HepG2 (cell line): ENCODE measurements at regions not wholly inside any gene's neighbourhood (a gene's known extent, or its start where the extent isn't known, plus 50 kb on each side); places are given as distances from the start of the nearest gene placed in this dataset.

Source experiments
- ATAC-seq: fragments of 200-7000 bp; cut with Tn5 transposase; 3 replicates; pipeline ENCODE4 v1.9.1; 2020; ENCODE audit warnings: mild to moderate bottlenecking, moderate library complexity
- BruUV-seq: library from RNA; stranded (reverse); fragments of 400-500 nt; replicated peaks from 2 replicates; lab custom pipeline; 2021; lab: Mats Ljungman, UMichigan
- CTCF ChIA-PET: fragments of 300-600 bp; formaldehyde crosslinking; extraction: SDS; loops from one replicate; lab custom pipeline; 2021; ENCODE audit warnings: low total read pairs, inconsistent platforms, low intra/inter-chr PET ratio; lab: Yijun Ruan, JAX
- POLR2A ChIA-PET: fragments of 350-600 bp; sonication (Branson Sonifier 250); formaldehyde crosslinking; loops from one replicate; lab custom pipeline; 2020; ENCODE audit warnings: antibody characterized with exemption, inconsistent platforms; lab: Yijun Ruan, JAX
- DNase-seq: peaks from one replicate; pipeline ENCODE4 v3.0.0-alpha.2; 2015; ENCODE audit warnings: low spot score
- FAIRE-seq: peaks from 3 replicates; lab custom pipeline; 2011; peaks lifted over from hg19 to GRCh38; lab: Jason Lieb, UNC
- H2AFZ ChIP-seq: one replicate; pipeline ENCODE4 v1.6.1; 2011; ENCODE audit warnings: low read length, inconsistent platforms
- H3K27ac ChIP-seq: fragments of 300-600 bp; 3 replicates; pipeline ENCODE4 v1.8.0; 2011; ENCODE audit warnings: mixed run types, mild to moderate bottlenecking, mixed read lengths, low read length, inconsistent platforms; ENCODE audit not compliant: insufficient read depth; ENCODE audit errors: extremely low read length
- H3K27me3 ChIP-seq, 2 experiments: fragments of 200-600 bp in 1 of 2; 2 replicates in 1 of 2; 3 replicates in 1 of 2; pipeline versions ENCODE4 v1.6.0 to v1.8.0; 2011; ENCODE audit warnings: low read length in 2 of 2, mild to moderate bottlenecking in 2 of 2, moderate library complexity in 2 of 2, inconsistent platforms in 1 of 2; ENCODE audit not compliant: insufficient read depth in 2 of 2, control insufficient read depth in 1 of 2
- H3K36me3 ChIP-seq, 2 experiments: fragments of 200-600 bp in 1 of 2; replicated peaks in 1 of 2; 2 replicates in 1 of 2; 3 replicates in 1 of 2; pipeline versions ENCODE4 v1.5.1 to v1.8.0; 2011; ENCODE audit warnings: low read length in 2 of 2, inconsistent platforms in 1 of 2; ENCODE audit not compliant: insufficient read depth in 2 of 2, control insufficient read depth in 1 of 2
- H3K4me1 ChIP-seq: 2 replicates; pipeline ENCODE4 v1.5.1; 2012; ENCODE audit warnings: low read length, inconsistent platforms; ENCODE audit not compliant: insufficient read depth
- H3K4me2 ChIP-seq: 2 replicates; pipeline ENCODE4 v1.6.0; 2011; ENCODE audit warnings: low read depth, low read length, inconsistent platforms
- H3K4me3 ChIP-seq, 3 experiments: fragments of 200-600 bp in 1 of 3; sonication (generic), shearing (Covaris generic) in 1 of 3; replicated peaks in 1 of 3; 2 replicates each; pipeline ENCODE4 v1.5.1; 2011 to 2016; ENCODE audit warnings: low read length in 3 of 3, inconsistent platforms in 2 of 3, low read depth in 2 of 3, mild to moderate bottlenecking in 2 of 3, control low read depth in 1 of 3, mixed read lengths in 1 of 3; ENCODE audit not compliant: insufficient read depth in 1 of 3
- H3K79me2 ChIP-seq: one replicate; pipeline ENCODE4 v1.6.1; 2011; ENCODE audit warnings: low read length, inconsistent platforms; ENCODE audit not compliant: insufficient read depth
- H3K9ac ChIP-seq: 2 replicates; pipeline ENCODE4 v1.6.0; 2011; ENCODE audit warnings: mild to moderate bottlenecking, low read depth, low read length, inconsistent platforms; ENCODE audit not compliant: insufficient read depth
- H3K9me3 ChIP-seq: 2 replicates; pipeline ENCODE4 v1.5.1; 2012; ENCODE audit warnings: mild to moderate bottlenecking, low read length
- H4K20me1 ChIP-seq: 2 replicates; pipeline ENCODE4 v1.6.0; 2011; ENCODE audit warnings: inconsistent platforms, mild to moderate bottlenecking, low read length, moderate library complexity; ENCODE audit not compliant: insufficient read depth
- ARID2 ChIP-seq: sonication (generic); formaldehyde crosslinking; IDR thresholded peaks from 2 replicates; pipeline ENCODE4 v1.8.1; 2022; ENCODE audit warnings: mild to moderate bottlenecking, missing genetic modification reagents, borderline replicate concordance
- BRCA1 ChIP-seq: sonication (generic); formaldehyde crosslinking; IDR thresholded peaks from 2 replicates; pipeline ENCODE4 v1.4.0; 2020; ENCODE audit warnings: missing genetic modification reagents
- BRD4 ChIP-seq: sonication (generic); formaldehyde crosslinking; IDR thresholded peaks from 2 replicates; pipeline ENCODE4 v1.4.0; 2020; ENCODE audit warnings: missing genetic modification reagents
- HNRNPUL1 ChIP-seq: fragments of 200-400 bp; formaldehyde crosslinking; IDR thresholded peaks from 2 replicates; pipeline ENCODE4 v1.6.1; 2017; ENCODE audit warnings: low read depth, mild to moderate bottlenecking, low read length, moderate library complexity
- KDM3A ChIP-seq: IDR thresholded peaks from 2 replicates; pipeline ENCODE4 v1.6.1; 2018; ENCODE audit warnings: low read depth, missing compliant biosample characterization
- KDM5A ChIP-seq: fragments of 200-600 bp; sonication (generic); IDR thresholded peaks from 2 replicates; pipeline ENCODE4 v1.7.0; 2018; ENCODE audit warnings: antibody characterized with exemption, mild to moderate bottlenecking, low read length, borderline replicate concordance
- PAX8 ChIP-seq: sonication (generic); formaldehyde crosslinking; IDR thresholded peaks from 2 replicates; pipeline ENCODE4 v1.8.0; 2022; ENCODE audit warnings: mild to moderate bottlenecking, missing genetic modification reagents, borderline replicate concordance
- SYNCRIP ChIP-seq: fragments of 200-400 bp; formaldehyde crosslinking; IDR thresholded peaks from 2 replicates; pipeline ENCODE4 v1.6.1; 2018; ENCODE audit warnings: mild to moderate bottlenecking, low read depth, low read length; ENCODE audit not compliant: insufficient read depth
- ZBTB21 ChIP-seq: sonication (generic); formaldehyde crosslinking; IDR thresholded peaks from 2 replicates; pipeline ENCODE4 v1.4.0; 2020; ENCODE audit warnings: missing genetic modification reagents
- ZNF577 ChIP-seq: sonication (generic); formaldehyde crosslinking; IDR thresholded peaks from 2 replicates; pipeline ENCODE4 v1.4.0; 2020; ENCODE audit warnings: mild to moderate bottlenecking, low read depth, missing genetic modification reagents, borderline replicate concordance
- WGBS: methylation state at CpG from one replicate; pipeline ENCODE4 v1.1.6; 2017; ENCODE audit warnings: low lambda C conversion rate; 5-methylcytosine and 5-hydroxymethylcytosine counted together
- in situ Hi-C: cut with HindIII; loops from 2 replicates; pipeline ENCODE4 v1.10.0; 2017; ENCODE audit warnings: low pct_unique_long_range_greater_than_20kb; ENCODE audit not compliant: extremely low pct_ligation_motif_present
- intact Hi-C: fragments of 100-400 bp; cut with micrococcal nuclease; formaldehyde crosslinking; loops from one replicate; pipeline ENCODE4 v1.10.0; 2022; ENCODE audit not compliant: unreplicated experiment
- TF ChIP-seq, protein P1 (sequence below): sonication (generic); formaldehyde crosslinking; IDR thresholded peaks from 2 replicates; pipeline ENCODE4 v1.5.0; 2020; ENCODE audit warnings: mild to moderate bottlenecking, low read depth, missing genetic modification reagents, borderline replicate concordance
- TF ChIP-seq, protein P2 (sequence below): sonication (generic); formaldehyde crosslinking; IDR thresholded peaks from 2 replicates; pipeline ENCODE4 v1.4.0; 2020; ENCODE audit warnings: missing genetic modification reagents

DNA sequence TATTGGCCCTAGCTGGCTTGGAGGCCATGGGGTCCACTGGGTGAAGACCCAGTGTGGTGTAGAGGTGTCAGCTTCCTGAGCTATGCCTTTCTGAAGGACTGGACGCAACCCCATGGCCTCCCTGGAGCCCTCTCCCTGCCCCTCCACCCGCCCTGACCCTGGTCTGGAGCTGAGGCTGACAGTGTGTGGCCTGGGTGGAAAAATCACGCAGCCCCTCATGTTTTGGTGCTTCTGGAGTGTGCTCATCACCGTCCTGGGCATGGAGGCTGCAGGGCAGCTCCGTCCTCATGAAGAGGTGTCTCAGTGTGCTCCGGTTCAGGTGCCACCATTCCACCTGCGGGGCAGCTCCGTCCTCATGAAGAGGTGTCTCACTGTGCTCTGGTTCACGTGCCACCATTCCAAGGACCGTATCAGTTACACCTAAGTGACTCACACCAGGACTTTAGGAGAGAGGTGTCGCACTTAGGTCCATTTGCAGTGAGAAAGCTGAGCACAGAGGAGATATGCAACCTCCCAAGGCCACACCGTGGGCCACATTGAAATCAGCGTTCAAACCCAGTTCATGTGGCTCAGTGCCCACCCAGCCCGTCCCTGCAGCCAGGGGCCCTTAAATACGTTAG is 214.3 kb upstream of the IRX1 start:
- Histone ChIP-seq H3K4me2 (no peak overlapping the region), H3K4me1 (no peaks in the 10 kb centered on the region), H3K9ac (no peak overlapping the region), H3K4me3 (no peak overlapping the region), H3K79me2 (no peaks in the 10 kb centered on the region), H4K20me1 (no peaks in the 10 kb centered on the region), H3K27me3 (peaks cover 0 to 2% of the 10 kb centered on the region in 2 experiments; a peak in 1 of 5 replicates), H3K9me3 (no peaks in the 10 kb centered on the region), H2AFZ (no peak overlapping the region), H3K27ac (no peak overlapping the region), H3K36me3 (no peaks in the 10 kb centered on the region)
- CTCF ChIA-PET, result no interaction called here
- ATAC-seq (no peak), DNase-seq (no peak), FAIRE-seq (no peak)
- BruUV-seq, result no TSS peak
- POLR2A ChIA-PET, result no interaction called here
- 29% methylated on average over 1 of the region's 15 CpGs for WGBS
- no peak for TF ChIP-seq ZNF577
- TF ChIP-seq ARID2 (CRISPR knock-in tag), result no peak
- TF ChIP-seq, protein P1, sequence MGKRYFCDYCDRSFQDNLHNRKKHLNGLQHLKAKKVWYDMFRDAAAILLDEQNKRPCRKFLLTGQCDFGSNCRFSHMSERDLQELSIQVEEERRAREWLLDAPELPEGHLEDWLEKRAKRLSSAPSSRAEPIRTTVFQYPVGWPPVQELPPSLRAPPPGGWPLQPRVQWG, result no peak
- TF ChIP-seq KDM5A, result no peak
- no peak for TF ChIP-seq SYNCRIP
- no peak for TF ChIP-seq PAX8 (CRISPR knock-in tag)
- no peak for TF ChIP-seq BRCA1 (CRISPR knock-in tag)
- TF ChIP-seq BRD4, result no peak
- TF ChIP-seq, protein P2, sequence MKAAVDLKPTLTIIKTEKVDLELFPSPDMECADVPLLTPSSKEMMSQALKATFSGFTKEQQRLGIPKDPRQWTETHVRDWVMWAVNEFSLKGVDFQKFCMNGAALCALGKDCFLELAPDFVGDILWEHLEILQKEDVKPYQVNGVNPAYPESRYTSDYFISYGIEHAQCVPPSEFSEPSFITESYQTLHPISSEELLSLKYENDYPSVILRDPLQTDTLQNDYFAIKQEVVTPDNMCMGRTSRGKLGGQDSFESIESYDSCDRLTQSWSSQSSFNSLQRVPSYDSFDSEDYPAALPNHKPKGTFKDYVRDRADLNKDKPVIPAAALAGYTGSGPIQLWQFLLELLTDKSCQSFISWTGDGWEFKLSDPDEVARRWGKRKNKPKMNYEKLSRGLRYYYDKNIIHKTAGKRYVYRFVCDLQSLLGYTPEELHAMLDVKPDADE, result no peak
- TF ChIP-seq KDM3A (CRISPR knock-in tag), result no peak
- no peak for TF ChIP-seq HNRNPUL1
- no peak for TF ChIP-seq ZBTB21 (CRISPR knock-in tag)
- intact Hi-C loops (no loop called here), in situ Hi-C loops (no loop called here)
